ENCODE measurements at regions not wholly inside any gene's neighbourhood (a gene's known extent, or its start where the extent isn't known, plus 50 kb on each side); places are given as distances from the start of the nearest gene placed in this dataset.

DNA sequence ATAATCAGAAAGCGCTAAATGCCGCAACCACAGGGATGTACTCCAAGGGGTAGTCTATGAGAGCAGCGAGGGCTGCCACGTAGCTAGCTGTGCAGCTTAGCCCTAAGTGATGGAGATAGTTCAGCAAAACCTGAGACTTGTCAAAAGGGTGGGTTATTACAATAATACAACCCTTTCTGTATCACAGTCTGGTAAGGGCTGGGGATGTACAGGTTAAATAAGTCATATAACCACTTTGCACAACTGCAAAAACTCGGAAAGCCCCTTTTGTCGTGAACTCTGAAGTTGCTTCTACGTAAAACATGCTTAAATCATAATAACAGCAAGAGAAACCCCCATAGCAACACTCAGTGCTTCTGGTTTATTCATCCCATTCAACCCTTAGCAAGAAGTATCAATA, 598.8 kb downstream of the SUCLG1 start:
- TF ChIP-seq, protein P1, sequence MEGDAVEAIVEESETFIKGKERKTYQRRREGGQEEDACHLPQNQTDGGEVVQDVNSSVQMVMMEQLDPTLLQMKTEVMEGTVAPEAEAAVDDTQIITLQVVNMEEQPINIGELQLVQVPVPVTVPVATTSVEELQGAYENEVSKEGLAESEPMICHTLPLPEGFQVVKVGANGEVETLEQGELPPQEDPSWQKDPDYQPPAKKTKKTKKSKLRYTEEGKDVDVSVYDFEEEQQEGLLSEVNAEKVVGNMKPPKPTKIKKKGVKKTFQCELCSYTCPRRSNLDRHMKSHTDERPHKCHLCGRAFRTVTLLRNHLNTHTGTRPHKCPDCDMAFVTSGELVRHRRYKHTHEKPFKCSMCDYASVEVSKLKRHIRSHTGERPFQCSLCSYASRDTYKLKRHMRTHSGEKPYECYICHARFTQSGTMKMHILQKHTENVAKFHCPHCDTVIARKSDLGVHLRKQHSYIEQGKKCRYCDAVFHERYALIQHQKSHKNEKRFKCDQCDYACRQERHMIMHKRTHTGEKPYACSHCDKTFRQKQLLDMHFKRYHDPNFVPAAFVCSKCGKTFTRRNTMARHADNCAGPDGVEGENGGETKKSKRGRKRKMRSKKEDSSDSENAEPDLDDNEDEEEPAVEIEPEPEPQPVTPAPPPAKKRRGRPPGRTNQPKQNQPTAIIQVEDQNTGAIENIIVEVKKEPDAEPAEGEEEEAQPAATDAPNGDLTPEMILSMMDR (conservative IDR thresholded peaks at IDR 0.05; ENCODE audit: low read length): no peak
- no peak for TF ChIP-seq EZH2phosphoT487 (IDR thresholded peaks at IDR 0.05; ENCODE audit: borderline replicate concordance)
- H3K27me3 ChIP-seq (ENCODE audit: insufficient read depth, low read length, poor library complexity, severe bottlenecking): no peaks in the 10 kb centered on the region
- H3K9me3 ChIP-seq (ENCODE audit: insufficient read depth, low read depth, low read length): no peaks in the 10 kb centered on the region
- no peaks in the 10 kb centered on the region for H3K4me1 ChIP-seq (ENCODE audit: insufficient read depth, low read length, poor library complexity, severe bottlenecking)
- no peaks in the 10 kb centered on the region for H4K20me1 ChIP-seq (ENCODE audit: insufficient read depth, low read length, poor library complexity, severe bottlenecking)
- H3K9me2 ChIP-seq (replicated peaks; ENCODE audit: low read depth, low read length): no peaks in the 10 kb centered on the region
- no peak overlapping the region for H3K4me2 ChIP-seq (ENCODE audit: low read depth, low read length, poor library complexity, severe bottlenecking)
- H3K9ac ChIP-seq (ENCODE audit: low read depth, low read length, poor library complexity, severe bottlenecking): no peak overlapping the region
- H3K36me3 ChIP-seq (ENCODE audit: insufficient read depth, low read length): no peaks in the 10 kb centered on the region
- H3F3A ChIP-seq (ENCODE audit: low read depth): no peaks in the 10 kb centered on the region
- H3K4me3 ChIP-seq (ENCODE audit: low read length, poor library complexity, severe bottlenecking): no peak overlapping the region
- no peaks in the 10 kb centered on the region for H3K79me2 ChIP-seq (ENCODE audit: insufficient read depth, low read length)
- no peak overlapping the region for H2AFZ ChIP-seq (ENCODE audit: low read length)

DNA sequence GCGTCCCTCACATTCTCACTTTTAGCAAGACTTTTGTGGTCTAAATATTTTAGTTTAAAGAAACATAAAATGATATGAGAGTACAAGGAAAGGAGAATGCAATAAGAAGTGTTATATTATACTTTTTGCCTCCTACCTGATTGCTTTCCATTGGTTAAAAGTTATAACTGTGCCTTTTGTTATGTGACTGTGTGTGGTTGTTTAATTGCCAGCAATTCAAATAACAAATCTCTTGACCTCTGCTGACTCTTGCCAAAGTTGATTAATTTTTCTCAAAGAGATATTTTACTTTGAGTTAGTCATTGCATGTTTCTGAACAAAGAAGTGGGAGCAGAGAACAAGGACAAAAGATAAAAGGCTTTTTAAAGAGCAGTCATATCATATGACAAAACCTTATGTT, 599.5 kb downstream of the SUCLG1 start:
- H3K4me3 ChIP-seq (ENCODE audit: low read length, poor library complexity, severe bottlenecking): no peak overlapping the region
- TF ChIP-seq, protein P1 (conservative IDR thresholded peaks at IDR 0.05; ENCODE audit: low read length): no peak
- TF ChIP-seq EZH2phosphoT487 (IDR thresholded peaks at IDR 0.05; ENCODE audit: borderline replicate concordance): no peak
- no peaks in the 10 kb centered on the region for H3K79me2 ChIP-seq (ENCODE audit: insufficient read depth, low read length)

DNA sequence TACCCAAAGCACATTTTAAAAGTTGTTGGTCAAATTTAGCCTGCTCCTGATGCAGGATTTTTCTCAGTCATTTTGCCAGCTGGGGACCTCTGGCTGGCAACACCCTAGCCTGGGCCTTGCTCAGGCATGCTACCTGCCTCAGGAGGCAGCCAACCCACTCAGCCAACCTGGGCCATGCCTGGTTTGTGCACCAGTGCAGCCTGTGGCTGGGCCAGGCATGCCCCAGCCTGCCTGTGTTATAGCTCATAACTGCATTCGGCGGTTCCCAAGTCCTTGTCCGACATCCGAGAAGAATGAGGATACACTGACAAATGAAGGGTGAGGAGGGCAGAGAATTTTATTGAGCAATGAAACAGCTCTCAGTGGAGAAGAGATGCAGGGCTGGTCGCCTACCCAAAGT, 608.0 kb downstream of the SUCLG1 start:
- TF ChIP-seq EZH2phosphoT487 (IDR thresholded peaks at IDR 0.05; ENCODE audit: borderline replicate concordance): no peak
- TF ChIP-seq, protein P1 (conservative IDR thresholded peaks at IDR 0.05; ENCODE audit: low read length): no peak
- Histone ChIP-seq H3K36me3 (ENCODE audit: insufficient read depth, low read length) (no peaks in the 10 kb centered on the region), H3K9ac (ENCODE audit: low read depth, low read length, poor library complexity, severe bottlenecking) (no peak overlapping the region), H3K27me3 (ENCODE audit: insufficient read depth, low read length, poor library complexity, severe bottlenecking) (no peaks in the 10 kb centered on the region), H3K9me3 (ENCODE audit: insufficient read depth, low read depth, low read length) (no peaks in the 10 kb centered on the region), H4K20me1 (ENCODE audit: insufficient read depth, low read length, poor library complexity, severe bottlenecking) (no peaks in the 10 kb centered on the region), H2AFZ (ENCODE audit: low read length) (no peak overlapping the region), H3K79me2 (ENCODE audit: insufficient read depth, low read length) (no peaks in the 10 kb centered on the region), H3K4me2 (ENCODE audit: low read depth, low read length, poor library complexity, severe bottlenecking) (no peak overlapping the region), H3K9me2 (replicated peaks; ENCODE audit: low read depth, low read length) (no peaks in the 10 kb centered on the region), H3F3A (ENCODE audit: low read depth) (no peaks in the 10 kb centered on the region), H3K4me1 (ENCODE audit: insufficient read depth, low read length, poor library complexity, severe bottlenecking) (no peaks in the 10 kb centered on the region), H3K4me3 (ENCODE audit: low read length, poor library complexity, severe bottlenecking) (no peak overlapping the region)

More for the DNA sequence above, 599.5 kb downstream of the SUCLG1 start:
- Histone ChIP-seq H3K4me2 (ENCODE audit: low read depth, low read length, poor library complexity, severe bottlenecking) (no peak overlapping the region), H4K20me1 (ENCODE audit: insufficient read depth, low read length, poor library complexity, severe bottlenecking) (no peaks in the 10 kb centered on the region), H3F3A (ENCODE audit: low read depth) (no peaks in the 10 kb centered on the region), H3K4me1 (ENCODE audit: insufficient read depth, low read length, poor library complexity, severe bottlenecking) (no peaks in the 10 kb centered on the region), H3K9me3 (ENCODE audit: insufficient read depth, low read depth, low read length) (no peaks in the 10 kb centered on the region), H3K9ac (ENCODE audit: low read depth, low read length, poor library complexity, severe bottlenecking) (no peak overlapping the region), H3K9me2 (replicated peaks; ENCODE audit: low read depth, low read length) (no peaks in the 10 kb centered on the region), H2AFZ (ENCODE audit: low read length) (no peak overlapping the region), H3K27me3 (ENCODE audit: insufficient read depth, low read length, poor library complexity, severe bottlenecking) (no peaks in the 10 kb centered on the region), H3K36me3 (ENCODE audit: insufficient read depth, low read length) (no peaks in the 10 kb centered on the region)

Measured in Loucy (cell line).